Brain microvascular endothelial cell (primary cell): ENCODE measurements at regions not wholly inside any gene's neighbourhood (a gene's known extent, or its start where the extent isn't known, plus 50 kb on each side); places are given as distances from the start of the nearest gene placed in this dataset.

Source experiments
- DNase-seq: peaks from one replicate; pipeline ENCODE4 v3.0.0-alpha.2; 2020
- H3K27ac ChIP-seq: fragments of 250-450 bp; sonication (Bioruptor Pico); 2 replicates; pipeline ENCODE4 v1.5.1; 2020; ENCODE audit warnings: mild to moderate bottlenecking, moderate library complexity
- H3K27me3 ChIP-seq: fragments of 250-450 bp; sonication (Bioruptor Pico); replicated peaks from 2 replicates; pipeline ENCODE4 v1.5.1; 2020; ENCODE audit warnings: mild to moderate bottlenecking
- H3K36me3 ChIP-seq: fragments of 250-450 bp; sonication (Bioruptor Pico); replicated peaks from 2 replicates; pipeline ENCODE4 v1.5.1; 2020; ENCODE audit warnings: mild to moderate bottlenecking
- H3K4me3 ChIP-seq: 2 replicates; pipeline ENCODE4 v1.5.1; 2011; ENCODE audit warnings: low read depth, mild to moderate bottlenecking, control low read depth, low read length, moderate library complexity
- CTCF ChIP-seq: IDR thresholded peaks from 2 replicates; pipeline ENCODE4 v1.5.1; 2011; ENCODE audit warnings: low read depth, mild to moderate bottlenecking, moderate library complexity, low read length, control low read depth, inconsistent platforms; ENCODE audit errors: missing control alignments
- in situ Hi-C: cut with HindIII; loops from 2 replicates; pipeline ENCODE4 v1.10.0; 2017; ENCODE audit warnings: low sequenced_read_pairs, low pct_ligation_motif_present

GRCh38 chr6:84618046-84618752 is 146.2 kb downstream of the TBX18 start:
- Histone ChIP-seq H3K4me3 (no peak overlapping the region), H3K36me3 (no peaks in the 10 kb centered on the region), H3K27me3 (no peaks in the 10 kb centered on the region), H3K27ac (peak overlapping the region; percentile 97)
- in situ Hi-C loops, result no loop called here
- DNase-seq, result peak; percentile 67
- no peak for TF ChIP-seq CTCF

DNA sequence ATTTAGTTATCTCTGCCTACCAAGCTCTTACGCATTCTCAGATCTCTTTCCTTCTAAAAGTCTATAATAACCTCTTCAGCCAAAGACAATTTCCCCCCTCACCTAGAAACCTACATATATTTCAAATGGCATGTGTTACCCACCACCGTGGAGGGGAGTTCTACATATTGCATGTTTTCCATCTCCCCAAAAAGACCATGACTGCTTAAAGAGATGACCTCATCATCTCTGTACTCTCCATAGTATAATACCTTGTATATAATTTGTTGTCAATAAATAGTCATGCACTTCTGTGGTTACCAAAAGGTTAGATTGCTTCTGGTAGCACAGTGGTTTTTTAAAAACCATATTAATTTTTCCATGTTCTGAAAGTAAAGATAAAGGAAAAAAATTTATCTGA is 148.4 kb downstream of the TBX18 start:
- no peaks in the 10 kb centered on the region for H3K36me3 ChIP-seq
- H3K27ac ChIP-seq, result no peak overlapping the region
- H3K4me3 ChIP-seq, result no peak overlapping the region
- DNase-seq, result no peak
- no peaks in the 10 kb centered on the region for H3K27me3 ChIP-seq
- in situ Hi-C loops, result no loop called here
- TF ChIP-seq CTCF, result no peak

DNA sequence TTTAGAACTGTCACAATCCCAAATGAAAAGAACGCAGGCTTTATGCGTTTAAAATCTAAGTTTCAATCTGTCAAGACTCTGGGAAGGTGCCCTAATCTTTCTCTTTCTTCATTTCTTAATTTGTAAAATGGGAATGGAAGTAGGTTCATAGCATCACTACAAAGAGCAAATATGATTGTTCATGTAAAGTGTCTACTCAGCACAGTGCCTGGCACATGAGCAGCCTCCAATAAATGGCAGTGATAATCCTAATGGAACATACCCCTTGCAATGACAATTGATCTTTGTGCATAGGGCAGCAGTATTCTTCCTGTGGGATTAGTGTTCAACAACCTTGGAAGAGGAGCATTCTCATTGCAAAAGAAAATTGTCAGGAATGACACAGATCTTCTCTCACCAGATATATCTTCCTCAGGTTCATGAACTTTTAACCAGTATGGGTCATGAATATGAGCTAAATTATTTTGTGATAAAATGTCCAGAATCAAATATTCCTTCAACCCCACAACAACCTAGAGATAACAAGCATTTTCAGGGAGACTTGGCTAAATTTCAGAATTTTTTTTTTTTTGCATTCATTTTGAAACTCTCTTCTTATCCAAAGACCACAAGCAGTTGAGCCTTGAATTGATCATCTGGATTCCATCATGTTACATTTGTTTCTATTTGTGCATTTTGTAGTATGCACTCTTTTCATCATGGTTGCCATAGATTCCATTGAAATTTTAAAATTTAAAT is 149.1 kb downstream of the TBX18 start:
- no peak overlapping the region for H3K27ac ChIP-seq
- no peak for TF ChIP-seq CTCF
- H3K27me3 ChIP-seq, result no peaks in the 10 kb centered on the region
- no peaks in the 10 kb centered on the region for H3K36me3 ChIP-seq
- in situ Hi-C loops, result no loop called here
- no peak for DNase-seq
- no peak overlapping the region for H3K4me3 ChIP-seq

GRCh38 chr6:84606860-84607259 is 157.5 kb downstream of the TBX18 start:
- no peak for TF ChIP-seq CTCF
- in situ Hi-C loops, result no loop called here
- no peak overlapping the region for H3K4me3 ChIP-seq

DNA sequence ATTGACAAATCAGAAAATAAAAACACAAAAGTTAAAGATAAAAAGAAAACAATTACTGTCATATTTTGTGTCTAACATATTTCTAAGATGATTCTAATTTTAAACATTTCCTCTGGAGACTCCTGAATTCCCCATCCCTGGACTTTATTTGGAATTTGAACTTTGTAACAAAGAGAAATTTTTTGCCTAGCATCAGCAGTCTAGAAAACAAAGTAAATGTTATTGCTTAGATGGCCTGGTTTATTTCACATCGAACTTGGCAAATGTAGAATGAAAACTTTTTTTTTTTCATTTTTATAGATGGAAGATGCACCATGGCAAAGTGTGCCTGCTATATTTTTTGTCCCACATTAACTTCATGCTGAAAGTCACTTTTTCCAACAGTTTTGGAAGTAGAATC is 159.1 kb downstream of the TBX18 start:
- Histone ChIP-seq H3K4me3 (no peak overlapping the region), H3K27me3 (no peaks in the 10 kb centered on the region), H3K27ac (no peak overlapping the region), H3K36me3 (no peaks in the 10 kb centered on the region)
- no peak for TF ChIP-seq CTCF
- no peak for DNase-seq
- in situ Hi-C loops, result no loop called here

More at GRCh38 chr6:84606860-84607259, 157.5 kb downstream of the TBX18 start:
- Histone ChIP-seq H3K36me3 (no peaks in the 10 kb centered on the region), H3K27me3 (no peaks in the 10 kb centered on the region), H3K27ac (no peak overlapping the region)
- no peak for DNase-seq
